RWPE2 (cell line): ENCODE measurements at regions not wholly inside any gene's neighbourhood (a gene's known extent, or its start where the extent isn't known, plus 50 kb on each side); places are given as distances from the start of the nearest gene placed in this dataset.

ENCODE experiments used
- ATAC-seq: fragments of 200-7000 bp; cut with Tn5 transposase; 3 replicates; pipeline ENCODE4 v1.9.1; 2021; ENCODE audit warnings: low read depth
- DNase-seq: peaks from one replicate; pipeline ENCODE4 v3.0.0-alpha.2; 2020; ENCODE audit warnings: low spot score
- H3K27ac ChIP-seq: fragments of 450-650 bp; 2 replicates; pipeline ENCODE4 v1.5.1; 2017; ENCODE audit warnings: mild to moderate bottlenecking; ENCODE audit not compliant: poor library complexity, severe bottlenecking
- H3K27me3 ChIP-seq: fragments of 250-450 bp; sonication (Bioruptor Pico); 2 replicates; pipeline ENCODE4 v1.5.1; 2021; ENCODE audit warnings: mild to moderate bottlenecking, moderate library complexity; ENCODE audit not compliant: insufficient read depth, poor library complexity, severe bottlenecking
- H3K36me3 ChIP-seq: fragments of 250-450 bp; sonication (Bioruptor Pico); 2 replicates; pipeline ENCODE4 v1.5.1; 2020; ENCODE audit warnings: low read depth, mild to moderate bottlenecking, moderate library complexity
- H3K4me1 ChIP-seq: fragments of 250-450 bp; sonication (Bioruptor Pico); 2 replicates; pipeline ENCODE4 v1.5.1; 2021; ENCODE audit warnings: mild to moderate bottlenecking, moderate library complexity; ENCODE audit not compliant: insufficient read depth, poor library complexity, severe bottlenecking
- H3K4me3 ChIP-seq: fragments of 250-450 bp; sonication (Bioruptor Pico); 2 replicates; pipeline ENCODE4 v1.5.1; 2021; ENCODE audit warnings: mild to moderate bottlenecking, moderate library complexity; ENCODE audit not compliant: severe bottlenecking
- H3K9me3 ChIP-seq: fragments of 250-450 bp; sonication (Bioruptor Pico); 2 replicates; pipeline ENCODE4 v1.5.1; 2021; ENCODE audit warnings: mild to moderate bottlenecking, moderate library complexity; ENCODE audit not compliant: severe bottlenecking
- CTCF ChIP-seq: fragments of 450-650 bp; IDR thresholded peaks from one replicate; pipeline ENCODE4 v1.5.1; 2017; ENCODE audit warnings: mild to moderate bottlenecking, moderate library complexity; ENCODE audit not compliant: poor library complexity, severe bottlenecking

GRCh38 chr2:181309586-181309985 lies 147.6 kb upstream of the ITGA4 start:
- H3K27ac ChIP-seq = no peak overlapping the region
- no peak for DNase-seq
- ATAC-seq = no peak
- H3K4me3 ChIP-seq = no peak overlapping the region
- no peaks in the 10 kb centered on the region for H3K27me3 ChIP-seq
- H3K36me3 ChIP-seq = no peaks in the 10 kb centered on the region
- no peak for TF ChIP-seq CTCF
- H3K9me3 ChIP-seq = no peaks in the 10 kb centered on the region
- no peaks in the 10 kb centered on the region for H3K4me1 ChIP-seq

GRCh38 chr2:181310967-181311366 lies 146.2 kb upstream of the ITGA4 start:
- H3K4me3 ChIP-seq = no peak overlapping the region
- DNase-seq (no peak), ATAC-seq (no peak)
- no peak for TF ChIP-seq CTCF
- H3K36me3 ChIP-seq = no peaks in the 10 kb centered on the region
- no peaks in the 10 kb centered on the region for H3K9me3 ChIP-seq
- no peaks in the 10 kb centered on the region for H3K27me3 ChIP-seq
- no peak overlapping the region for H3K27ac ChIP-seq
- no peaks in the 10 kb centered on the region for H3K4me1 ChIP-seq

- H3K4me1 ChIP-seq = no peaks in the 10 kb centered on the region
- no peak overlapping the region for H3K4me3 ChIP-seq
- no peaks in the 10 kb centered on the region for H3K36me3 ChIP-seq
- H3K27ac ChIP-seq = no peak overlapping the region
- no peak for ATAC-seq
- no peaks in the 10 kb centered on the region for H3K27me3 ChIP-seq
- H3K9me3 ChIP-seq = no peaks in the 10 kb centered on the region
- no peak for TF ChIP-seq CTCF
- DNase-seq = no peak
Observed at GRCh38 chr2:181311837-181312236, 145.3 kb upstream of the ITGA4 start.

- no peak for DNase-seq
- no peak overlapping the region for H3K27ac ChIP-seq
Observed at GRCh38 chr2:181312515-181312927, 144.7 kb upstream of the ITGA4 start.

More at GRCh38 chr2:181312515-181312927, 144.7 kb upstream of the ITGA4 start:
- Histone ChIP-seq H3K4me3 (no peak overlapping the region), H3K36me3 (no peaks in the 10 kb centered on the region), H3K9me3 (no peaks in the 10 kb centered on the region), H3K4me1 (no peaks in the 10 kb centered on the region), H3K27me3 (no peaks in the 10 kb centered on the region)
- ATAC-seq = no peak
- TF ChIP-seq CTCF = no peak
